Effector memory CD4-positive, alpha-beta T cell (primary cell): ENCODE measurements at regions not wholly inside any gene's neighbourhood (a gene's known extent, or its start where the extent isn't known, plus 50 kb on each side); places are given as distances from the start of the nearest gene placed in this dataset.

Experiments used
- DNase-seq, 3 donors: peaks; one replicate each; pipeline ENCODE4 v3.0.0-alpha.2; 2020
- H3K27ac ChIP-seq: 2 replicates; pipeline ENCODE4 v1.7.0; 2013; ENCODE audit warnings: mild to moderate bottlenecking, low read length, moderate library complexity; ENCODE audit not compliant: insufficient read depth, poor library complexity, severe bottlenecking
- H3K27me3 ChIP-seq: replicated peaks from 2 replicates; pipeline ENCODE4 v1.7.0; 2013; ENCODE audit warnings: mild to moderate bottlenecking, low read length; ENCODE audit not compliant: insufficient read depth, control insufficient read depth, poor library complexity, severe bottlenecking
- H3K36me3 ChIP-seq: 2 replicates; pipeline ENCODE4 v1.7.0; 2013; ENCODE audit warnings: mild to moderate bottlenecking, low read length, moderate library complexity; ENCODE audit not compliant: control insufficient read depth, insufficient read depth
- H3K4me1 ChIP-seq: 2 replicates; pipeline ENCODE4 v1.7.0; 2013; ENCODE audit warnings: low read length, mild to moderate bottlenecking; ENCODE audit not compliant: control insufficient read depth, insufficient read depth, poor library complexity, severe bottlenecking
- H3K4me3 ChIP-seq: 2 replicates; pipeline ENCODE4 v1.7.0; 2013; ENCODE audit warnings: low read length, low read depth, mild to moderate bottlenecking; ENCODE audit not compliant: insufficient read depth, poor library complexity, severe bottlenecking
- H3K9me3 ChIP-seq: 2 replicates; pipeline ENCODE4 v1.7.0; 2013; ENCODE audit warnings: mild to moderate bottlenecking, low read length, moderate library complexity; ENCODE audit not compliant: control insufficient read depth

- H3K27me3 ChIP-seq: no peaks in the 10 kb centered on the region
- no peak overlapping the region for H3K4me3 ChIP-seq
- H3K9me3 ChIP-seq: no peaks in the 10 kb centered on the region
- H3K4me1 ChIP-seq: no peaks in the 10 kb centered on the region
- no peak for DNase-seq
- H3K36me3 ChIP-seq: no peaks in the 10 kb centered on the region
- no peak overlapping the region for H3K27ac ChIP-seq
Measured at GRCh38 chr3:82080261-82080660, 318.8 kb upstream of the GBE1 start.

- no peaks in the 10 kb centered on the region for H3K27me3 ChIP-seq
- H3K27ac ChIP-seq: no peak overlapping the region
- H3K4me1 ChIP-seq: no peaks in the 10 kb centered on the region
- no peak overlapping the region for H3K4me3 ChIP-seq
- no peaks in the 10 kb centered on the region for H3K36me3 ChIP-seq
- DNase-seq: no peak
- H3K9me3 ChIP-seq: no peaks in the 10 kb centered on the region
Measured at GRCh38 chr3:82079335-82079890, 318.0 kb upstream of the GBE1 start.

GRCh38 chr3:82078246-82078645 lies 316.8 kb upstream of the GBE1 start:
- no peak for DNase-seq
- H3K9me3 ChIP-seq: no peaks in the 10 kb centered on the region
- H3K27me3 ChIP-seq: no peaks in the 10 kb centered on the region
- H3K4me1 ChIP-seq: no peaks in the 10 kb centered on the region
- no peak overlapping the region for H3K4me3 ChIP-seq
- no peaks in the 10 kb centered on the region for H3K36me3 ChIP-seq
- H3K27ac ChIP-seq: no peak overlapping the region

GRCh38 chr3:82067420-82067819 lies 306.0 kb upstream of the GBE1 start:
- Histone ChIP-seq H3K36me3 (no peaks in the 10 kb centered on the region), H3K27ac (no peak overlapping the region), H3K4me3 (no peak overlapping the region), H3K4me1 (no peaks in the 10 kb centered on the region), H3K27me3 (no peaks in the 10 kb centered on the region), H3K9me3 (no peaks in the 10 kb centered on the region)
- DNase-seq: no peak

- Histone ChIP-seq H3K9me3 (no peaks in the 10 kb centered on the region), H3K4me1 (no peaks in the 10 kb centered on the region), H3K36me3 (no peaks in the 10 kb centered on the region), H3K27ac (no peak overlapping the region), H3K27me3 (no peaks in the 10 kb centered on the region), H3K4me3 (no peak overlapping the region)
- no peak for DNase-seq
Measured at GRCh38 chr3:82058809-82059208, 297.4 kb upstream of the GBE1 start.

- H3K27me3 ChIP-seq: no peaks in the 10 kb centered on the region
- no peak for DNase-seq
- H3K9me3 ChIP-seq: no peaks in the 10 kb centered on the region
- no peak overlapping the region for H3K27ac ChIP-seq
- no peaks in the 10 kb centered on the region for H3K36me3 ChIP-seq
- no peak overlapping the region for H3K4me3 ChIP-seq
- H3K4me1 ChIP-seq: no peaks in the 10 kb centered on the region
Measured at GRCh38 chr3:82055792-82056191, 294.3 kb upstream of the GBE1 start.

- no peaks in the 10 kb centered on the region for H3K4me1 ChIP-seq
- H3K9me3 ChIP-seq: no peaks in the 10 kb centered on the region
- no peak overlapping the region for H3K27ac ChIP-seq
- no peaks in the 10 kb centered on the region for H3K27me3 ChIP-seq
- no peak for DNase-seq
- H3K36me3 ChIP-seq: no peaks in the 10 kb centered on the region
- H3K4me3 ChIP-seq: no peak overlapping the region
Measured at GRCh38 chr3:82054849-82055248, 293.4 kb upstream of the GBE1 start.

- no peaks in the 10 kb centered on the region for H3K27me3 ChIP-seq
- no peak overlapping the region for H3K4me3 ChIP-seq
- no peak for DNase-seq
- H3K36me3 ChIP-seq: no peaks in the 10 kb centered on the region
- H3K9me3 ChIP-seq: no peaks in the 10 kb centered on the region
- no peaks in the 10 kb centered on the region for H3K4me1 ChIP-seq
- no peak overlapping the region for H3K27ac ChIP-seq
Measured at GRCh38 chr3:82053236-82053635, 291.8 kb upstream of the GBE1 start.

GRCh38 chr3:82050382-82050781 lies 288.9 kb upstream of the GBE1 start:
- no peaks in the 10 kb centered on the region for H3K27me3 ChIP-seq
- H3K27ac ChIP-seq: no peak overlapping the region
- H3K4me1 ChIP-seq: no peaks in the 10 kb centered on the region
- no peaks in the 10 kb centered on the region for H3K9me3 ChIP-seq
- DNase-seq: no peak
- H3K36me3 ChIP-seq: no peaks in the 10 kb centered on the region
- H3K4me3 ChIP-seq: no peak overlapping the region

GRCh38 chr3:82048711-82049110 lies 287.3 kb upstream of the GBE1 start:
- DNase-seq: no peak
- Histone ChIP-seq H3K4me1 (no peaks in the 10 kb centered on the region), H3K4me3 (no peak overlapping the region), H3K36me3 (no peaks in the 10 kb centered on the region), H3K27ac (no peak overlapping the region), H3K27me3 (no peaks in the 10 kb centered on the region), H3K9me3 (no peaks in the 10 kb centered on the region)
